H1 (cell line): ENCODE measurements at regions not wholly inside any gene's neighbourhood (a gene's known extent, or its start where the extent isn't known, plus 50 kb on each side); places are given as distances from the start of the nearest gene placed in this dataset.

Experiments used
- CTCF ChIA-PET: fragments of 300-600 bp; sonication (Branson Sonifier 250); formaldehyde crosslinking; loops from one replicate; lab custom pipeline; 2021; ENCODE audit not compliant: partially characterized antibody; lab: Charles Lee
- POLR2A ChIA-PET: fragments of 300-600 bp; sonication (Branson Sonifier 250); formaldehyde crosslinking; loops from one replicate; lab custom pipeline; 2021; ENCODE audit warnings: inconsistent platforms; ENCODE audit not compliant: partially characterized antibody; lab: Charles Lee
- DNase-seq, 2 experiments: peaks; one replicate each; pipeline versions ENCODE4 v3.0.0 to v3.0.0-alpha.2; 2010 to 2022; ENCODE audit warnings: low spot score in 2 of 2, low read depth in 1 of 2, mixed read lengths in 1 of 2
- FAIRE-seq: peaks from 2 replicates; lab custom pipeline; 2011; peaks lifted over from hg19 to GRCh38; lab: Jason Lieb, UNC
- H2AFZ ChIP-seq: 2 replicates; pipeline ENCODE4 v1.8.1; 2012; ENCODE audit warnings: low read length, inconsistent platforms
- H2AK5ac ChIP-seq: 2 replicates; pipeline ENCODE4 v1.6.1; 2013; ENCODE audit warnings: low read depth, low read length
- H2BK120ac ChIP-seq: replicated peaks from 2 replicates; pipeline ENCODE3; 2013; ENCODE audit warnings: low read depth, low read length, inconsistent platforms
- H2BK12ac ChIP-seq: 2 replicates; pipeline ENCODE4 v1.6.1; 2013; ENCODE audit warnings: low read depth, low read length
- H2BK15ac ChIP-seq: 2 replicates; pipeline ENCODE4 v1.6.1; 2013; ENCODE audit warnings: low read length
- H2BK20ac ChIP-seq: 2 replicates; pipeline ENCODE4 v1.6.1; 2013; ENCODE audit warnings: low read length
- H2BK5ac ChIP-seq: 2 replicates; pipeline ENCODE4 v1.6.1; 2013; ENCODE audit warnings: low read depth, low read length
- H3K14ac ChIP-seq: 2 replicates; pipeline ENCODE4 v1.6.1; 2013; ENCODE audit warnings: inconsistent platforms; ENCODE audit not compliant: insufficient read length
- H3K18ac ChIP-seq: 2 replicates; pipeline ENCODE4 v1.6.1; 2013; ENCODE audit warnings: low read length; ENCODE audit errors: extremely low read depth
- H3K23ac ChIP-seq: 2 replicates; pipeline ENCODE4 v1.6.1; 2013; ENCODE audit warnings: inconsistent platforms; ENCODE audit not compliant: insufficient read length
- H3K23me2 ChIP-seq: 2 replicates; pipeline ENCODE4 v1.6.1; 2013; ENCODE audit warnings: low read depth, low read length
- H3K27ac ChIP-seq: 2 replicates; pipeline ENCODE4 v1.6.1; 2011; ENCODE audit warnings: low read depth, low read length, inconsistent platforms
- H3K27me3 ChIP-seq, 4 experiments: replicated peaks in 1 of 4; 1 replicate in 1 of 4; 2 replicates in 3 of 4; pipeline versions ENCODE4 v1.6.1 to v1.8.1; 2011 to 2013; ENCODE audit warnings: low read length in 3 of 4, mild to moderate bottlenecking in 3 of 4, inconsistent platforms in 2 of 4, mixed read lengths in 2 of 4, moderate library complexity in 1 of 4; ENCODE audit not compliant: control insufficient read depth in 3 of 4, insufficient read depth in 3 of 4; ENCODE audit errors: extremely low read depth in 1 of 4
- H3K36me3 ChIP-seq, 4 experiments: 2 replicates each; pipeline versions ENCODE4 v1.6.1 to v1.8.1; 2011 to 2013; ENCODE audit warnings: mild to moderate bottlenecking in 4 of 4, low read length in 3 of 4, moderate library complexity in 2 of 4, control low read depth in 1 of 4, inconsistent platforms in 1 of 4; ENCODE audit not compliant: insufficient read depth in 4 of 4, control insufficient read depth in 2 of 4
- H3K4ac ChIP-seq: replicated peaks from 2 replicates; pipeline ENCODE3; 2013; ENCODE audit warnings: low read length, low read depth, mixed read lengths, inconsistent platforms; ENCODE audit not compliant: insufficient read length
- H3K4me1 ChIP-seq, 4 experiments: replicated peaks in 1 of 4; 1 replicate in 1 of 4; 2 replicates in 3 of 4; pipeline versions ENCODE4 v1.6.1 to v1.8.1; 2011 to 2013; ENCODE audit warnings: low read length in 3 of 4, inconsistent platforms in 2 of 4, mixed read lengths in 1 of 4; ENCODE audit not compliant: insufficient read depth in 4 of 4, control insufficient read depth in 3 of 4
- H3K4me2 ChIP-seq, 2 experiments: 2 replicates each; pipeline versions ENCODE4 v1.6.1 to v1.8.1; 2011 to 2013; ENCODE audit warnings: low read depth in 2 of 2, low read length in 2 of 2, control low read depth in 1 of 2, inconsistent platforms in 1 of 2, mild to moderate bottlenecking in 1 of 2; ENCODE audit not compliant: insufficient read depth in 1 of 2
- H3K4me3 ChIP-seq, 4 experiments: fragments of 200-600, 300-600 bp in 1 of 4; sonication (generic), shearing (Covaris generic), sonication (Bioruptor Twin) in 1 of 4; 2 replicates each; pipeline versions ENCODE4 v1.5.1 to v1.8.1; 2011 to 2016; ENCODE audit warnings: low read length in 4 of 4, low read depth in 3 of 4, control low read depth in 2 of 4, inconsistent platforms in 2 of 4, mild to moderate bottlenecking in 2 of 4, mixed read lengths in 1 of 4, moderate library complexity in 1 of 4; ENCODE audit not compliant: insufficient read depth in 2 of 4; ENCODE audit errors: extremely low read depth in 1 of 4
- H3K56ac ChIP-seq: replicated peaks from 2 replicates; pipeline ENCODE3; 2013; ENCODE audit warnings: low read depth, mild to moderate bottlenecking, mixed read lengths, low read length, inconsistent platforms; ENCODE audit not compliant: insufficient read length
- H3K79me1 ChIP-seq: 2 replicates; pipeline ENCODE4 v1.6.1; 2013; ENCODE audit warnings: low read depth, low read length, control low read depth
- H3K79me2 ChIP-seq, 2 experiments: 2 replicates each; pipeline versions ENCODE4 v1.6.1 to v1.8.1; 2012 to 2013; ENCODE audit warnings: low read length in 2 of 2, mild to moderate bottlenecking in 2 of 2, inconsistent platforms in 1 of 2; ENCODE audit not compliant: insufficient read depth in 2 of 2, control insufficient read depth in 1 of 2
- H3K9ac ChIP-seq, 4 experiments: replicated peaks in 1 of 4; 1 replicate in 1 of 4; 2 replicates in 3 of 4; pipeline versions ENCODE4 v1.6.1 to v1.8.1; 2011 to 2013; ENCODE audit warnings: low read depth in 3 of 4, low read length in 3 of 4, control low read depth in 2 of 4, mild to moderate bottlenecking in 2 of 4, moderate library complexity in 2 of 4, inconsistent platforms in 1 of 4; ENCODE audit errors: extremely low read depth in 1 of 4
- H3K9me3 ChIP-seq, 2 experiments: 2 replicates each; pipeline versions ENCODE4 v1.6.1 to v1.8.1; 2012 to 2013; ENCODE audit warnings: mild to moderate bottlenecking in 2 of 2, moderate library complexity in 2 of 2, control low read depth in 1 of 2, inconsistent platforms in 1 of 2, low read depth in 1 of 2, low read length in 1 of 2, mixed read lengths in 1 of 2; ENCODE audit not compliant: insufficient read depth in 2 of 2
- H4K20me1 ChIP-seq, 2 experiments: replicated peaks in 1 of 2; 2 replicates each; pipeline versions ENCODE3 to v1.8.1; 2011 to 2013; ENCODE audit warnings: inconsistent platforms in 2 of 2, low read length in 2 of 2, mild to moderate bottlenecking in 1 of 2; ENCODE audit not compliant: insufficient read depth in 2 of 2, control insufficient read depth in 1 of 2
- H4K5ac ChIP-seq: 2 replicates; pipeline ENCODE4 v1.6.1; 2013; ENCODE audit warnings: low read length, low read depth, mixed read lengths, inconsistent platforms; ENCODE audit not compliant: insufficient read length
- H4K8ac ChIP-seq: 2 replicates; pipeline ENCODE4 v1.8.0; 2013; ENCODE audit warnings: mild to moderate bottlenecking, moderate library complexity, low read length, inconsistent platforms; ENCODE audit not compliant: insufficient read depth; ENCODE audit errors: extremely low read depth
- H4K91ac ChIP-seq: replicated peaks from 2 replicates; pipeline ENCODE3; 2013; ENCODE audit warnings: low read length, mixed read lengths, inconsistent platforms; ENCODE audit not compliant: insufficient read length
- ASH2L ChIP-seq: fragments of 200-600, 300-600 bp; sonication (generic); IDR thresholded peaks from one replicate; pipeline ENCODE4 v1.7.1; 2017; ENCODE audit warnings: low read length
- CBX5 ChIP-seq: fragments of 300-800, 300-1000 bp; sonication (generic); IDR thresholded peaks from 2 replicates; pipeline ENCODE4 v1.7.1; 2016; ENCODE audit warnings: antibody characterized with exemption, low read length, low read depth
- CHD2 ChIP-seq: IDR thresholded peaks from 2 replicates; pipeline ENCODE4 v1.6.1; 2012; ENCODE audit warnings: low read length, improper control_type of control experiment
- GABPA ChIP-seq: IDR thresholded peaks from 2 replicates; pipeline ENCODE4 v1.6.1; 2011; ENCODE audit warnings: mild to moderate bottlenecking, low read length, moderate library complexity, borderline replicate concordance; ENCODE audit not compliant: insufficient read depth
- JUN ChIP-seq: IDR thresholded peaks from 2 replicates; pipeline ENCODE4 v1.6.1; 2011; ENCODE audit warnings: low read depth, mild to moderate bottlenecking, improper control_type of control experiment, low read length
- KDM1A ChIP-seq: fragments of 200-600, 300-600 bp; sonication (generic); IDR thresholded peaks from 2 replicates; pipeline ENCODE4 v1.7.1; 2016; ENCODE audit warnings: mild to moderate bottlenecking, low read length, borderline replicate concordance
- PHF8 ChIP-seq: fragments of 200-600 bp; sonication (generic); conservative IDR thresholded peaks from 2 replicates; pipeline ENCODE4 v1.7.1; 2012; ENCODE audit warnings: low read depth, mild to moderate bottlenecking, inconsistent platforms, low read length, moderate library complexity
- POLR2AphosphoS5 ChIP-seq: IDR thresholded peaks from 2 replicates; pipeline ENCODE4 v1.6.1; 2011; ENCODE audit warnings: low read depth, low read length
- TCF12 ChIP-seq: IDR thresholded peaks from 2 replicates; pipeline ENCODE4 v1.6.1; 2011; ENCODE audit warnings: low read depth, mild to moderate bottlenecking, low read length
- WGBS, 2 experiments: shearing (Covaris generic) in 1 of 2; methylation state at CpG; one replicate each; pipeline versions ENCODE4 v1.1.6 to v1.1.7; 2013 to 2015; ENCODE audit warnings: low lambda C conversion rate in 2 of 2, mixed read lengths in 2 of 2, inconsistent platforms in 1 of 2, low coverage in 1 of 2, missing lambda C conversion rate in 1 of 2; ENCODE audit not compliant: insufficient replicate concordance in 2 of 2, insufficient coverage in 1 of 2, insufficient read length in 1 of 2; ENCODE audit errors: extremely low coverage in 1 of 2, missing lambda C conversion rate in 1 of 2; 5-methylcytosine and 5-hydroxymethylcytosine counted together
- TF ChIP-seq, protein P1 (sequence below): IDR thresholded peaks from 2 replicates; pipeline ENCODE4 v1.6.1; 2012; ENCODE audit warnings: inconsistent platforms
- TF ChIP-seq, protein P2 (sequence below), 3 experiments: IDR thresholded peaks; 1 replicate in 2 of 3; 2 replicates in 1 of 3; pipeline versions ENCODE4 v1.5.1 to v1.6.1; 2011; ENCODE audit warnings: low read length in 3 of 3, mild to moderate bottlenecking in 3 of 3, inconsistent platforms in 2 of 3, low read depth in 1 of 3, moderate library complexity in 1 of 3; ENCODE audit not compliant: insufficient read depth in 1 of 3; ENCODE audit errors: control extremely low read depth in 1 of 3

DNA sequence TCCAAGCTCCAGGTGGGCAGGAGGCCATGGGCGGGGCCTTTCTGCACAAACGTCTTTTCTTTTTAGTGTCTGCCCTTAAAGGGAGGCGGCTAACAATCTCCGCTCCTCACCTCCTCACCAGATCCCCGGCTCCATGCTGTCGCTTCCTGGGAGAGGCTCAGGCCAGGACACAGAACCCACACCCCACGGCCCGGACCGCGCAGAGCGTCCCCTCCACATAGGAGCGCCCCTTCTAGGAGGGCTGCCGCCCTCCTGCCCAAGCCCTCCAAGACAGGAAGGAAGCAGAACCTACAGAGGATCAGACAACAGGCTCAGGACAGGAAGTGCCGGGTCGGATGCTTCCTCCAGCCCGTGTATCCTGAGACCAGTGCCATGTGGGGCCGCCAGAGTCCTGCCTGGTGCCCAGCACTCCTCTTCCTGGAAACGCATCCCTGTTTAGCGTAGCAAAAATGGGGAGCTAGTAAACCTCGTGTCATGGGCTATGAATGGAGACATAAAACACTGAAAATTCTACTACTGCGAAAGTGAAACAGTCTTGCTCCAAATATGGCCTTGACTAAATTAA is 83.2 kb upstream of the ATP10A start:
- no peak overlapping the region; the same call in 1 of the 2 replicates for H2BK15ac ChIP-seq
- H3K14ac ChIP-seq: no peak overlapping the region
- H2AK5ac ChIP-seq: no peak overlapping the region
- peak overlapping the region; percentile 72; the same call in 1 of the 2 replicates for H2AFZ ChIP-seq
- no peaks in the 10 kb centered on the region for H4K20me1 ChIP-seq
- no peaks in the 10 kb centered on the region for H3K23me2 ChIP-seq
- H3K27ac ChIP-seq: no peak overlapping the region
- H2BK5ac ChIP-seq: 0 out of 2 replicates have a peak overlapping the region, but pooled peaks have one; percentile 23
- no peak overlapping the region for H3K4ac ChIP-seq
- no peak overlapping the region for H3K9ac ChIP-seq
- no peak for DNase-seq
- FAIRE-seq: no peak
- H2BK12ac ChIP-seq: peak overlapping the region; percentile 12; the same call in 1 of the 2 replicates
- H3K18ac ChIP-seq: no peak overlapping the region; the same call in 1 of the 2 replicates
- H3K9me3 ChIP-seq: peaks cover 0 to 3% of the 10 kb centered on the region in 2 experiments; a peak in 1 of 4 replicates
- H3K23ac ChIP-seq: no peak overlapping the region
- H2BK120ac ChIP-seq: no peak overlapping the region
- H3K4me2 ChIP-seq: no peak overlapping the region
- H3K4me1 ChIP-seq: peaks cover 0 to 10% (median 2%) of the 10 kb centered on the region in 4 experiments; a peak in 3 of 7 replicates
- H3K79me1 ChIP-seq: no peaks in the 10 kb centered on the region
- no peak overlapping the region for H3K4me3 ChIP-seq
- no peaks in the 10 kb centered on the region for H3K36me3 ChIP-seq
- H3K27me3 ChIP-seq: no peaks in the 10 kb centered on the region
- H4K5ac ChIP-seq: no peak overlapping the region
- H4K91ac ChIP-seq: peak overlapping the region; percentile 17
- H4K8ac ChIP-seq: no peak overlapping the region
- ChIA-PET POLR2A (no interaction called here), CTCF (interaction anchor here (0.6 to 3.6 kb wide), 11 partner anchors 12 to 639 kb away, joined by 3 to 15 read pairs (median 3); no protein-coding TSS in a partner anchor)
- no peaks in the 10 kb centered on the region for H3K79me2 ChIP-seq
- 90% methylated on average over 21 of the region's 21 CpGs; no CpG with 5 or more reads in 1 of the 2 experiments for WGBS, 2 experiments
- H3K56ac ChIP-seq: no peak overlapping the region
- H2BK20ac ChIP-seq: peak overlapping the region; percentile 72; the same call in 1 of the 2 replicates
- TF ChIP-seq POLR2AphosphoS5 (no peak), TCF12 (no peak), GABPA (no peak), CBX5 (no peak), CHD2 (no peak), KDM1A (no peak), JUN (no peak), ASH2L (no peak), PHF8 (no peak)
- TF ChIP-seq, protein P1, sequence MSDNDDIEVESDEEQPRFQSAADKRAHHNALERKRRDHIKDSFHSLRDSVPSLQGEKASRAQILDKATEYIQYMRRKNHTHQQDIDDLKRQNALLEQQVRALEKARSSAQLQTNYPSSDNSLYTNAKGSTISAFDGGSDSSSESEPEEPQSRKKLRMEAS: peak; percentile 23; the same call in 1 of the 2 replicates
- TF ChIP-seq, protein P2, sequence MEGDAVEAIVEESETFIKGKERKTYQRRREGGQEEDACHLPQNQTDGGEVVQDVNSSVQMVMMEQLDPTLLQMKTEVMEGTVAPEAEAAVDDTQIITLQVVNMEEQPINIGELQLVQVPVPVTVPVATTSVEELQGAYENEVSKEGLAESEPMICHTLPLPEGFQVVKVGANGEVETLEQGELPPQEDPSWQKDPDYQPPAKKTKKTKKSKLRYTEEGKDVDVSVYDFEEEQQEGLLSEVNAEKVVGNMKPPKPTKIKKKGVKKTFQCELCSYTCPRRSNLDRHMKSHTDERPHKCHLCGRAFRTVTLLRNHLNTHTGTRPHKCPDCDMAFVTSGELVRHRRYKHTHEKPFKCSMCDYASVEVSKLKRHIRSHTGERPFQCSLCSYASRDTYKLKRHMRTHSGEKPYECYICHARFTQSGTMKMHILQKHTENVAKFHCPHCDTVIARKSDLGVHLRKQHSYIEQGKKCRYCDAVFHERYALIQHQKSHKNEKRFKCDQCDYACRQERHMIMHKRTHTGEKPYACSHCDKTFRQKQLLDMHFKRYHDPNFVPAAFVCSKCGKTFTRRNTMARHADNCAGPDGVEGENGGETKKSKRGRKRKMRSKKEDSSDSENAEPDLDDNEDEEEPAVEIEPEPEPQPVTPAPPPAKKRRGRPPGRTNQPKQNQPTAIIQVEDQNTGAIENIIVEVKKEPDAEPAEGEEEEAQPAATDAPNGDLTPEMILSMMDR (IDR thresholded peaks at IDR 0.05; ENCODE audit: control extremely low read depth in 1 of 3, insufficient read depth in 1 of 3, low read depth in 1 of 3, low read length in 3 of 3): peak in 2 of 3 experiments; percentile 9 to 23; a peak in 2 of 4 replicates
